ENCODE measurements at regions not wholly inside any gene's neighbourhood (a gene's known extent, or its start where the extent isn't known, plus 50 kb on each side); places are given as distances from the start of the nearest gene placed in this dataset.

GRCh38 chr15:77541421-77542181 lies 91.1 kb downstream of the LINGO1 start:
- no peak for TF ChIP-seq CTCF (conservative IDR thresholded peaks at IDR 0.05; ENCODE audit: low read length)
- no peak for TF ChIP-seq EZH2phosphoT487 (IDR thresholded peaks at IDR 0.05; ENCODE audit: borderline replicate concordance)
- Histone ChIP-seq H3K9me2 (replicated peaks; ENCODE audit: low read depth, low read length) (no peaks in the 10 kb centered on the region), H4K20me1 (ENCODE audit: insufficient read depth, low read length, poor library complexity, severe bottlenecking) (no peaks in the 10 kb centered on the region), H3K9ac (ENCODE audit: low read depth, low read length, poor library complexity, severe bottlenecking) (no peak overlapping the region), H3K4me1 (ENCODE audit: insufficient read depth, low read length, poor library complexity, severe bottlenecking) (peaks cover 15% of the 10 kb centered on the region), H3K79me2 (ENCODE audit: insufficient read depth, low read length) (no peaks in the 10 kb centered on the region), H3K36me3 (ENCODE audit: insufficient read depth, low read length) (no peaks in the 10 kb centered on the region), H3K4me2 (ENCODE audit: low read depth, low read length, poor library complexity, severe bottlenecking) (no peak overlapping the region), H3K4me3 (ENCODE audit: low read length, poor library complexity, severe bottlenecking) (no peak overlapping the region), H3F3A (ENCODE audit: low read depth) (no peaks in the 10 kb centered on the region), H3K27me3 (ENCODE audit: insufficient read depth, low read length, poor library complexity, severe bottlenecking) (no peaks in the 10 kb centered on the region), H2AFZ (ENCODE audit: low read length) (no peak overlapping the region), H3K9me3 (ENCODE audit: insufficient read depth, low read depth, low read length) (no peaks in the 10 kb centered on the region)

- Histone ChIP-seq H3K4me1 (ENCODE audit: insufficient read depth, low read length, poor library complexity, severe bottlenecking) (peaks cover 5% of the 10 kb centered on the region), H3K9me2 (replicated peaks; ENCODE audit: low read depth, low read length) (no peaks in the 10 kb centered on the region), H3K9ac (ENCODE audit: low read depth, low read length, poor library complexity, severe bottlenecking) (no peak overlapping the region), H3K36me3 (ENCODE audit: insufficient read depth, low read length) (no peaks in the 10 kb centered on the region), H3K4me2 (ENCODE audit: low read depth, low read length, poor library complexity, severe bottlenecking) (no peak overlapping the region), H4K20me1 (ENCODE audit: insufficient read depth, low read length, poor library complexity, severe bottlenecking) (no peaks in the 10 kb centered on the region), H2AFZ (ENCODE audit: low read length) (no peak overlapping the region), H3K27me3 (ENCODE audit: insufficient read depth, low read length, poor library complexity, severe bottlenecking) (no peaks in the 10 kb centered on the region), H3F3A (ENCODE audit: low read depth) (no peaks in the 10 kb centered on the region), H3K79me2 (ENCODE audit: insufficient read depth, low read length) (no peaks in the 10 kb centered on the region), H3K9me3 (ENCODE audit: insufficient read depth, low read depth, low read length) (no peaks in the 10 kb centered on the region), H3K4me3 (ENCODE audit: low read length, poor library complexity, severe bottlenecking) (no peak overlapping the region)
- no peak for TF ChIP-seq EZH2phosphoT487 (IDR thresholded peaks at IDR 0.05; ENCODE audit: borderline replicate concordance)
- no peak for TF ChIP-seq CTCF (conservative IDR thresholded peaks at IDR 0.05; ENCODE audit: low read length)
Measured at GRCh38 chr15:77540312-77541060, 92.2 kb downstream of the LINGO1 start.

GRCh38 chr15:77538793-77539497 lies 93.8 kb downstream of the LINGO1 start:
- H3K4me3 ChIP-seq (ENCODE audit: low read length, poor library complexity, severe bottlenecking): no peak overlapping the region
- TF ChIP-seq CTCF (conservative IDR thresholded peaks at IDR 0.05; ENCODE audit: low read length): no peak
- no peak for TF ChIP-seq EZH2phosphoT487 (IDR thresholded peaks at IDR 0.05; ENCODE audit: borderline replicate concordance)
- no peaks in the 10 kb centered on the region for H4K20me1 ChIP-seq (ENCODE audit: insufficient read depth, low read length, poor library complexity, severe bottlenecking)
- H3K36me3 ChIP-seq (ENCODE audit: insufficient read depth, low read length): no peaks in the 10 kb centered on the region
- H2AFZ ChIP-seq (ENCODE audit: low read length): no peak overlapping the region
- H3K4me2 ChIP-seq (ENCODE audit: low read depth, low read length, poor library complexity, severe bottlenecking): no peak overlapping the region
- H3K9me2 ChIP-seq (replicated peaks; ENCODE audit: low read depth, low read length): no peaks in the 10 kb centered on the region
- peaks cover 3% of the 10 kb centered on the region for H3K4me1 ChIP-seq (ENCODE audit: insufficient read depth, low read length, poor library complexity, severe bottlenecking)
- H3K9me3 ChIP-seq (ENCODE audit: insufficient read depth, low read depth, low read length): no peaks in the 10 kb centered on the region
- no peaks in the 10 kb centered on the region for H3K27me3 ChIP-seq (ENCODE audit: insufficient read depth, low read length, poor library complexity, severe bottlenecking)
- H3F3A ChIP-seq (ENCODE audit: low read depth): no peaks in the 10 kb centered on the region
- H3K9ac ChIP-seq (ENCODE audit: low read depth, low read length, poor library complexity, severe bottlenecking): no peak overlapping the region
- H3K79me2 ChIP-seq (ENCODE audit: insufficient read depth, low read length): no peaks in the 10 kb centered on the region
